Adrenal gland (tissue), 5 donors: ENCODE measurements at regions not wholly inside any gene's neighbourhood (a gene's known extent, or its start where the extent isn't known, plus 50 kb on each side); places are given as distances from the start of the nearest gene placed in this dataset.

Experiments used
- CTCF ChIP-seq, 6 experiments: fragments of 450-650 bp in 4 of 6; fragments of 200-600 bp in 2 of 6; sonication (generic) in 1 of 6; IDR thresholded peaks; 1 replicate in 5 of 6; 2 replicates in 1 of 6; pipeline versions ENCODE4 v1.5.1 to v1.8.0; 2016 to 2021; ENCODE audit warnings: antibody characterized with exemption in 6 of 6, mild to moderate bottlenecking in 2 of 6, moderate library complexity in 1 of 6
- POLR2A ChIP-seq, 2 donors: fragments of 450-650 bp; IDR thresholded peaks; one replicate each; pipeline ENCODE4 v1.6.1; 2017; ENCODE audit warnings: antibody characterized with exemption in 2 of 2, mild to moderate bottlenecking in 2 of 2, moderate library complexity in 1 of 2
- donor health status: DM: no; HTN: no; CAD: no.

- TF ChIP-seq CTCF (IDR thresholded peaks at IDR 0.05) (no peak), POLR2A (IDR thresholded peaks at IDR 0.05) (no peak)
Measured at GRCh38 chr9:115606838-115607237, 488.9 kb upstream of the TNC start.
